ENCODE measurements at regions not wholly inside any gene's neighbourhood (a gene's known extent, or its start where the extent isn't known, plus 50 kb on each side); places are given as distances from the start of the nearest gene placed in this dataset.

DNA sequence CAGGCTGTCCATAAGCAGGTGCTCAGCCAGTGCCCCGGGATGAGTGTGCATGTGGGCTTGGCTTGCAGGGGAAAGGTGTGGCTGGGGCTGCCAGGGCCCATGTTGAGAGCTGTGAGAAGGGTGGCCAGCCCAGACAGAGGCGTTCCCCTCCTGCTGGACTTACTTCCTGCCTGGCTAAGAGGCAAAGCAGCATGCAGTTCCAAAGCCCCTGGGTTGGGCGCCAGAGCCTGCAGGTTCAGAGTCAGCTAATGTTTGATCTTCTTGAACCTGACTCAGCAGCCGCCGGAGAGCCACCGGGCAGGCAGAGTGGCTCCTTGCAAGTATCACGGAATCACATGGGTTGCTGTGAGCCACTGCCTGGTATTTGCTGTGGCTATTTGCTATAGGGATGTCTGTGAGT is 168.4 kb upstream of the MAP1B start:
- ChIA-PET CTCF (interaction anchor here (0.5 to 2.0 kb wide), 4 partner anchors 37 to 172 kb away, joined by 3 to 6 read pairs (median 4); no protein-coding TSS in a partner anchor), POLR2A (interaction anchor here (0.9 to 1.7 kb wide), 4 partner anchors 16 to 170 kb away, joined by 3 to 9 read pairs (median 6); no protein-coding TSS in a partner anchor)
- no peak overlapping the region for H3K4me3 ChIP-seq
- no peak for FAIRE-seq
- 0% methylated on average over 2 of the region's 7 CpGs for WGBS (ENCODE audit: missing lambda C conversion rate)
- peak; percentile 95 for ATAC-seq
- peak; percentile 60 to 87 for DNase-seq (ENCODE audit: low read depth in 1 of 2, low spot score in 1 of 2)
- TF ChIP-seq FOSL2 (IDR thresholded peaks at IDR 0.05) (no peak), FOSL2 (CRISPR knock-in tag; IDR thresholded peaks at IDR 0.05) (no peak), NFE2L2 (conservative IDR thresholded peaks at IDR 0.05; ENCODE audit: low read length) (no peak), SMC3 (IDR thresholded peaks at IDR 0.05) (peak; percentile 45; the same call in 1 of the 3 replicates), RAD21 (conservative IDR thresholded peaks at IDR 0.05 in 1 of 2, IDR thresholded peaks at IDR 0.05 in 1 of 2) (peak in 1 of 2 experiments; percentile 45; a peak in 3 of 5 replicates), FOXS1 (CRISPR knock-in tag; IDR thresholded peaks at IDR 0.05) (no peak), EHF (CRISPR knock-in tag; IDR thresholded peaks at IDR 0.05) (no peak), EP300 (IDR thresholded peaks at IDR 0.05) (no peak), MAFK (IDR thresholded peaks at IDR 0.05; ENCODE audit: partially characterized antibody) (peak; percentile 92)
- TF ChIP-seq, protein P1, sequence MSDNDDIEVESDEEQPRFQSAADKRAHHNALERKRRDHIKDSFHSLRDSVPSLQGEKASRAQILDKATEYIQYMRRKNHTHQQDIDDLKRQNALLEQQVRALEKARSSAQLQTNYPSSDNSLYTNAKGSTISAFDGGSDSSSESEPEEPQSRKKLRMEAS (IDR thresholded peaks at IDR 0.05): peak; percentile 60
- H3K4me2 ChIP-seq: peak overlapping the region; percentile 58
- H3K9me3 ChIP-seq: peaks cover 12% of the 10 kb centered on the region; the same call in 2 of the 3 replicates
- peak overlapping the region; percentile 63 to 88 for H3K27ac ChIP-seq
- peaks cover 28% of the 10 kb centered on the region for H3K4me1 ChIP-seq

DNA sequence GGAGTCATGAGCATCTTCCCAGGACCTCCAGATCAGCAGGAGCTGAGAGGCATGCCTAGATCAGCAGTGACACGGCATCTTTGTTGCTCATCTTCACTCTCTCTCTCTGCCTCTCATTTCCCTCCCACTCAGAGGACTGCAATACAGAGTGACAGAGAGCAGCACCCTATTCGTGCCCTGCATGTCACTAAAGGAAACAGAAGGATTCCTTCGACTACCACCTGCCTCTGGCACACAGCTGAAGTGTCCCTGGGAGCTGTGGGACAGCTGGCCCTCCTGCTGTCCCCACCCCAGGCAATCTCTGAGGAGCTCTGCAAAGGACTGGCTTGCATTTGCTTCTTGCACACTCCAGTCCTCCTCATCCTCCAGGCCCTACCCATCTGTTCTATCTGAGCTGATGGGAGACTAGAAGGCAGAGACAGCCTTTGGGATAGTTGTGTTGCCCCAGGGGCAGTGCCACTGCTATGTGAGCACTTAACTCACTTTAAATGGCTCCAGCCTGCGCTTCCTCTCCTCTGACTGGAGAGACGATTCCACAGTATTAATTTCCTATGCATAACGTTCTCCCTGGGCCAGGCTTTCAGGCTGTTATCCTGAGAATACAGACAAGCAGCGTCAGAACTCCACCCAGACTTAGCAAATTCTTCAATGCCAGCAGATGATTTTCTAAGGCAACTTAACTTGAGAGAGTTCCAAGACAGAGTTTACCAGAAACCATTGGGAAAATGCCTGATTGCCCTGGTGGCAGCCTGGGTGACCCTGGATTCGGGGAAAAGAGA is 167.6 kb upstream of the MAP1B start:
- TF ChIP-seq CEBPB (IDR thresholded peaks at IDR 0.05) (no peak), PHF8 (IDR thresholded peaks at IDR 0.05; ENCODE audit: borderline replicate concordance, low read depth) (no peak), KDM5A (IDR thresholded peaks at IDR 0.05) (no peak), RCOR1 (IDR thresholded peaks at IDR 0.05; ENCODE audit: low read depth, low read length) (no peak)
- TF ChIP-seq, protein P2, sequence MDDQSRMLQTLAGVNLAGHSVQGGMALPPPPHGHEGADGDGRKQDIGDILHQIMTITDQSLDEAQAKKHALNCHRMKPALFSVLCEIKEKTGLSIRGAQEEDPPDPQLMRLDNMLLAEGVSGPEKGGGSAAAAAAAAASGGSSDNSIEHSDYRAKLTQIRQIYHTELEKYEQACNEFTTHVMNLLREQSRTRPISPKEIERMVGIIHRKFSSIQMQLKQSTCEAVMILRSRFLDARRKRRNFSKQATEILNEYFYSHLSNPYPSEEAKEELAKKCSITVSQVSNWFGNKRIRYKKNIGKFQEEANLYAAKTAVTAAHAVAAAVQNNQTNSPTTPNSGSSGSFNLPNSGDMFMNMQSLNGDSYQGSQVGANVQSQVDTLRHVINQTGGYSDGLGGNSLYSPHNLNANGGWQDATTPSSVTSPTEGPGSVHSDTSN (IDR thresholded peaks at IDR 0.05): no peak
- peaks cover 23% of the 10 kb centered on the region for H3K4me1 ChIP-seq
- peaks cover 12% of the 10 kb centered on the region; the same call in 2 of the 3 replicates for H3K9me3 ChIP-seq
- WGBS (ENCODE audit: missing lambda C conversion rate): 49% methylated on average over 8 of the region's 8 CpGs
- peak overlapping the region; percentile 63 to 88 for H3K27ac ChIP-seq
- H3K4me3 ChIP-seq: no peak overlapping the region
- POLR2A ChIA-PET: interaction anchor here (0.9 to 1.7 kb wide), 4 partner anchors 17 to 169 kb away, joined by 3 to 9 read pairs (median 6); no protein-coding TSS in a partner anchor
- CTCF ChIA-PET: interaction anchor here (0.8 kb wide), 1 partner anchor 14 kb away, joined by 4 read pairs; no protein-coding TSS in a partner anchor
- no peak for FAIRE-seq
- peak; percentile 80 for ATAC-seq
- H3K4me2 ChIP-seq: peak overlapping the region; percentile 58
- DNase-seq (ENCODE audit: low read depth in 1 of 2, low spot score in 1 of 2): peak; percentile 18 to 46

DNA sequence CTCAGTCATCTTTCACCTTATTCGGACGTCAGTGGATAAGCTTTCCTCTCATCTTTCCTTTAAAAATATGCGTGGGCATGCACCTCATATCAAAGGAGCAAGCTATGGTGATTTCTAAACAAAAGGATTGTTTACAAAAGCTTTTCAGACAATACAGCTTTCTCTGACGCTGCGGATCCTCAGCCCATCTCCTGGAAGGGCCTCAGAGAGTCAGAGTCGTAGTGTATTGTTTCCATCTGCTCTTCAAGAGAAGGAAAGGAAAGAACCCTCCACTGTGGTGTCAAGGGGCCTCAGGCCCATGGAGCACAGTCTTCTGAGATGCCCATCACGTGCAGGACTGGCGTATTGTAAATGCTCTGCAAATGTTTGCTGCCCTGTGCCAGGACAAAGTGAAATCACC is 163.4 kb upstream of the MAP1B start:
- no peak for DNase-seq (ENCODE audit: low read depth in 1 of 2, low spot score in 1 of 2)
- FAIRE-seq: no peak
- ATAC-seq: no peak
- TF ChIP-seq RARB (CRISPR knock-in tag; IDR thresholded peaks at IDR 0.05) (no peak), GATA3 (IDR thresholded peaks at IDR 0.05; ENCODE audit: borderline replicate concordance) (no peak), KDM1A (IDR thresholded peaks at IDR 0.05; ENCODE audit: low read depth) (no peak), RNF2 (IDR thresholded peaks at IDR 0.05; ENCODE audit: borderline replicate concordance, low read depth) (no peak), JUN (IDR thresholded peaks at IDR 0.05) (no peak), ZFP36 (IDR thresholded peaks at IDR 0.05; ENCODE audit: borderline replicate concordance, partially characterized antibody) (no peak)
- TF ChIP-seq, protein P3, sequence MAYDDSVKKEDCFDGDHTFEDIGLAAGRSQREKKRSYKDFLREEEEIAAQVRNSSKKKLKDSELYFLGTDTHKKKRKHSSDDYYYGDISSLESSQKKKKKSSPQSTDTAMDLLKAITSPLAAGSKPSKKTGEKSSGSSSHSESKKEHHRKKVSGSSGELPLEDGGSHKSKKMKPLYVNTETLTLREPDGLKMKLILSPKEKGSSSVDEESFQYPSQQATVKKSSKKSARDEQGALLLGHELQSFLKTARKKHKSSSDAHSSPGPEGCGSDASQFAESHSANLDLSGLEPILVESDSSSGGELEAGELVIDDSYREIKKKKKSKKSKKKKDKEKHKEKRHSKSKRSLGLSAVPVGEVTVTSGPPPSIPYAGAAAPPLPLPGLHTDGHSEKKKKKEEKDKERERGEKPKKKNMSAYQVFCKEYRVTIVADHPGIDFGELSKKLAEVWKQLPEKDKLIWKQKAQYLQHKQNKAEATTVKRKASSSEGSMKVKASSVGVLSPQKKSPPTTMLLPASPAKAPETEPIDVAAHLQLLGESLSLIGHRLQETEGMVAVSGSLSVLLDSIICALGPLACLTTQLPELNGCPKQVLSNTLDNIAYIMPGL (CRISPR knock-in tag; IDR thresholded peaks at IDR 0.05; ENCODE audit: borderline replicate concordance): no peak
- H3K9me3 ChIP-seq: peaks cover 13% of the 10 kb centered on the region
- H3K4me2 ChIP-seq: no peak overlapping the region
- ChIA-PET POLR2A (no interaction called here), CTCF (interaction anchor here (1.6 kb wide), 1 partner anchor 12 kb away, joined by 5 read pairs; no protein-coding TSS in a partner anchor)
- H3K27ac ChIP-seq: no peak overlapping the region
- peaks cover 13% of the 10 kb centered on the region for H3K4me1 ChIP-seq
- 77% methylated on average over 8 of the region's 8 CpGs for WGBS (ENCODE audit: missing lambda C conversion rate)
- no peak overlapping the region for H3K4me3 ChIP-seq

Measured in A549 (cell line).